Epithelial cell of proximal tubule (primary cell): ENCODE measurements at regions not wholly inside any gene's neighbourhood (a gene's known extent, or its start where the extent isn't known, plus 50 kb on each side); places are given as distances from the start of the nearest gene placed in this dataset.

Source experiments
- DNase-seq: peaks from one replicate; pipeline ENCODE4 v3.0.0-alpha.2; 2011; ENCODE audit warnings: low read depth
- H3K4me3 ChIP-seq: 2 replicates; pipeline ENCODE4 v1.5.1; 2011; ENCODE audit warnings: low read depth, mild to moderate bottlenecking, low read length
- TF ChIP-seq, protein P1 (sequence below): conservative IDR thresholded peaks from 2 replicates; pipeline ENCODE4 v1.5.1; 2012; ENCODE audit warnings: low read depth, mild to moderate bottlenecking, low read length

DNA sequence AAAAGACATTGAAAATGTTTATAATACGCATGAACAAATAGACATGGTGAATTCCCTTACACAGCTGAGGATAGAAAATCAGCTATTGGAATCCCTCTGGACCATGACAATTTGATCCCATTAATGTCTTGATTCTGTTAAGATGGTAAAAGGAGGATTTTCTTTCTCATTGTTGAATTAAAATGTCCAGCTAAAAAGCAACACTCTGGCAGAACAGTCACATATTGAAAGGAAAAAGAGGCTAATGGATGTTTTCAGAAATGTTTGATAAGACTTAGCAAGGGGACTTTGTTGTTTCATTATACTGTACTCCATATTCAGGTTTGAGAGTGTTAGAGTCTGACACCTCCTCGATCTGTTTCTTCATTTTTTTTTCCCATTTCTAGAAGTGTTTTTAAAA, 296.0 kb downstream of the OLFM4 start:
- no peak for DNase-seq
- TF ChIP-seq, protein P1, sequence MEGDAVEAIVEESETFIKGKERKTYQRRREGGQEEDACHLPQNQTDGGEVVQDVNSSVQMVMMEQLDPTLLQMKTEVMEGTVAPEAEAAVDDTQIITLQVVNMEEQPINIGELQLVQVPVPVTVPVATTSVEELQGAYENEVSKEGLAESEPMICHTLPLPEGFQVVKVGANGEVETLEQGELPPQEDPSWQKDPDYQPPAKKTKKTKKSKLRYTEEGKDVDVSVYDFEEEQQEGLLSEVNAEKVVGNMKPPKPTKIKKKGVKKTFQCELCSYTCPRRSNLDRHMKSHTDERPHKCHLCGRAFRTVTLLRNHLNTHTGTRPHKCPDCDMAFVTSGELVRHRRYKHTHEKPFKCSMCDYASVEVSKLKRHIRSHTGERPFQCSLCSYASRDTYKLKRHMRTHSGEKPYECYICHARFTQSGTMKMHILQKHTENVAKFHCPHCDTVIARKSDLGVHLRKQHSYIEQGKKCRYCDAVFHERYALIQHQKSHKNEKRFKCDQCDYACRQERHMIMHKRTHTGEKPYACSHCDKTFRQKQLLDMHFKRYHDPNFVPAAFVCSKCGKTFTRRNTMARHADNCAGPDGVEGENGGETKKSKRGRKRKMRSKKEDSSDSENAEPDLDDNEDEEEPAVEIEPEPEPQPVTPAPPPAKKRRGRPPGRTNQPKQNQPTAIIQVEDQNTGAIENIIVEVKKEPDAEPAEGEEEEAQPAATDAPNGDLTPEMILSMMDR = no peak
- H3K4me3 ChIP-seq = no peak overlapping the region

DNA sequence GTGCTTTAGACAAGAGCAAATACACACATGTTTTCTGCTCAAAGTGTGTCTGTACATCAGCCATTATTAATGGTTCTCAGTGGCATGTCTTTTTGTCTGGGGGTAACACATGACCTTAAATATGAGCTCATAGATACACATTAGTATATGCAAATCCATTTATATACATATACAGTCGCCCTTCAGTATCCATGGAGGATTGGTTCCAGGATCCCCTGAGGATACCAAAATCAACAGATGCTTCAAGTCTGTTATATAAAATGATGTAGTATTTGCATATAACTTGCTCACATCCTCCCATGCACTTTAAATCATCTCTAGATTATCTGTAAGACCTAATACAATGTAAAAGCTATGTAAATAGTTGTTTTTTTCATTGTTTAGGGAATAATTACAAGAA, 298.1 kb downstream of the OLFM4 start:
- H3K4me3 ChIP-seq = no peak overlapping the region
- TF ChIP-seq, protein P1 = no peak
- DNase-seq = no peak

DNA sequence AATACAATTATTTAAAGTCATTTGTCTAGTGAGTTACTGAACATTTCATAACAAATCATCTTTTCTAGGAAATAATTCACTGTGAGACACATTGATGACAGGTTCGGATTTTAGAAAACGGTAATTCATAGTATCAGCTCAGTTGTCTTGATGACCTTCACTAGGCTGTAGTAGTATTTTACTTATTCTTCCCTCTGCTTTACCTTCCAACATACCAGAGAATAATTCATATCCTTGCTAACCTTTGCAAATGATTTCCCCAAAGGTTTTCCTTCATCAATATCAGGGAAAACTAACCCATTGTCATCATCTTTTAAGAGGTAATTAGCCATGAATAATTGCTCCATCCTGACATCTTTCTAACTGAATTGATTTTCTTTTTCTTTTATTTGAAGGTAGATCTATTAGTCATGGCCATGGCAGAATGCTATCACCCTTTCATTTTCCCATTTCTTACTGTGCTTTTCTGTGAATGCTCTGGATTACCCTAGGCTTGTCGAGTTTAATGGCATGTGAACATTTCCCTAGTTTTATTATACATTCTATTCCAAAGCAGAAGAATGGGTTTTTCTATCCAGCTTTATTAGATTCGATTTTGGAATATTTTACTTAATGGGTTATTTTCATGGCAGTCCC, 299.2 kb downstream of the OLFM4 start:
- TF ChIP-seq, protein P1 = no peak
- no peak overlapping the region for H3K4me3 ChIP-seq
- DNase-seq = no peak

DNA sequence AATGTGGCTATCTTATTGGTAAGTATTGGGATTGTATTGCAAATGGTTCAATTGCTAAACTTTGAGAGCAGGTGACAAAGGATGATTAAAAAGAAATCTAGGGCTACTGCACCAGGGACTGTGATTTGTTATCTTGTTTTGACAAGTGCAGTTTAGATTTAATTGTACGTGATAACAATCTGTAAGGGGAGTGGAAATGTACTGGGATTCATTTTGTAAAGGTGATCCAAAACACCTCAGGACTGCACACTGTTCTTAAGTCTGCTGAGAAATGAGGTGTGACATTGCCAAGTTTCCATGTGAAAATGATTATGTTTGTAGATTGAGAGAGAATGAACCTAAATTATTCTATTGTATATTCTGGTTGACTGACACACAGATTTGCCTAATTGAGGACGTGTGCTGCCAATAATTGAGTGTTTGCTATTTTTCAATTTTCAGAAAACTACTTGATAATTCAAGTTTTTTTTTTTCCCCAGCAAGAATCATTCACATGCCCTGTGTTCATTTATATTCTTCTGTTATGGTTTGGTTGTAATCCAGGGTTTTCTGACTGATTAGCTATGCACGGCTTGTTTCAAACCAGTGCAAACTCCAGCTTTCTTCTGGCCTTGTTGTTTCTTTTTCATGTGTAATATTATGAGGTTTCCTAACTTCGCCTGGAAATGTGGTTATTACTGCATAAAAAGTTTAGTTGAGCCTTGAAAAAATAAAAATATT, 308.0 kb downstream of the OLFM4 start:
- TF ChIP-seq, protein P1 = no peak
- no peak for DNase-seq
- H3K4me3 ChIP-seq = no peak overlapping the region

DNA sequence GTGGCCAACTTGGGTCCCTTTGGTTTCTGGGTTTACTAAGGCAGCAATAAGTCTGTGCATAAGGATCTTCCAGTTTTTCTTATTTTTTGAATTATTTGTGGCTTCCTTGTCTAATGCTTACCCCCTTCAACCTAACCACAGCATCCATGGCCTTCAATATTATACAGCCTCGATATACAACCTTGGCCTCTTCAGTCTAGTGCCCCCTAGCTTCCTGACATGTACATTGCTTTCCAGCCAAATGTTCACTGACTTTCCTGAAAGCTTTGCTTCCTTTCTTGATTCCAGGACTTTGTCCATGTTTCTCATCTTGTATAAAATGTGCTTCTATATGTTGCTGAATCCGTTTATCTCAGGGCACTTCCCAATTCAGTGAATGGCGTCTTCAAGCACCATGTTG, 310.1 kb downstream of the OLFM4 start:
- H3K4me3 ChIP-seq = no peak overlapping the region
- TF ChIP-seq, protein P1 = no peak
- DNase-seq = no peak

DNA sequence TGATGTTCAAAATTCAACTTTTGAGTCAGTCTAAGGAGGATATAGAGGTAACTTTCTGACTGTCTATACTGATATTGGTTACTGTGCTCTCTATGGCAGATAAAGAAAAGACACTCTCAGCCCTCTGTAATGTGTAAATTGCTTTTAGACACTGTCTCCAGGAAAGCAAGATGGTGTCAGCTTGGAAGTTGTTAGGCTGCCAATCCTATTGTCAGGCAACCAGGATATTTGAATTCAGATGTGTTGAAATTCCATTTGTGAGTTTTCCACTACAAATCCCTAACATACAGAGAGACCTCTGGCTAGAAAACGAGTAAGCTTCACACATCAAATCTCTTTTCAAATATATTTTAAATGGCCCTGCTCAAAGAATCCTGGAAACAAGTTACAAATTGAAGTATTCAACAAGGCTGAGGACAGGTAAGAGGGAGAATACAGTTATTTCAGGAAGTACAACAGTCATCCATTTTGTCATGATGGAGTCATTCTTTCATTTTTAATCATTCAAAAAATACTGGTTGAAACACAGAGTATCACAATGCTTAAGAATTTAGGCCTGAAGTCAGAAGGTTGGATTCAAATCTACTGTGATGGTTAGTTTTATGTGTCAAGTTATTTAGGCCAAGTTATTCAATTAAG, 312.0 kb downstream of the OLFM4 start:
- H3K4me3 ChIP-seq = no peak overlapping the region
- DNase-seq = no peak
- TF ChIP-seq, protein P1 = no peak

DNA sequence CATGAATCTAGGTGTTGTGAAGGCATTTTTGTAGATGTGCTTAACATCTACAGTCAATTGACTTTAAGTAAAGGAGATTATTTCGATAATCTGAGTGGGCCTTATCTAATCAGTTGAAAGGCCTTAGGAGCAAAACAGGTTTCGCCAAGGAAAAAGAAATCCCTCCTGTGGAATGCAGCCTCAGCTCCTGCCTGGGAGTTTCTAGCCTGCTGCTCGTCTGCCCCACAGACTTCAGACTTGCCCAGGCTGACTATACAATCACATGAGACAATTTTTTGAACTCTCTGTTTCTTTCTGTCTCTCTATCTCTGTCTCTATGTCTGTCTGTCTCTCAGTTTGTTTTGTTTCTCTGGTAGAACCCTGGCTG, 312.5 kb downstream of the OLFM4 start:
- no peak for DNase-seq
- TF ChIP-seq, protein P1 = no peak
- H3K4me3 ChIP-seq = no peak overlapping the region
